HG02884 (cell line): ENCODE measurements at regions not wholly inside any gene's neighbourhood (a gene's known extent, or its start where the extent isn't known, plus 50 kb on each side); places are given as distances from the start of the nearest gene placed in this dataset.

ENCODE experiments used
- ATAC-seq: cut with Tn5 transposase; IDR thresholded peaks from one replicate; pipeline ENCODE4 v1.9.1; 2021; ENCODE audit warnings: mild to moderate bottlenecking, moderate library complexity; ENCODE audit not compliant: unreplicated experiment

DNA sequence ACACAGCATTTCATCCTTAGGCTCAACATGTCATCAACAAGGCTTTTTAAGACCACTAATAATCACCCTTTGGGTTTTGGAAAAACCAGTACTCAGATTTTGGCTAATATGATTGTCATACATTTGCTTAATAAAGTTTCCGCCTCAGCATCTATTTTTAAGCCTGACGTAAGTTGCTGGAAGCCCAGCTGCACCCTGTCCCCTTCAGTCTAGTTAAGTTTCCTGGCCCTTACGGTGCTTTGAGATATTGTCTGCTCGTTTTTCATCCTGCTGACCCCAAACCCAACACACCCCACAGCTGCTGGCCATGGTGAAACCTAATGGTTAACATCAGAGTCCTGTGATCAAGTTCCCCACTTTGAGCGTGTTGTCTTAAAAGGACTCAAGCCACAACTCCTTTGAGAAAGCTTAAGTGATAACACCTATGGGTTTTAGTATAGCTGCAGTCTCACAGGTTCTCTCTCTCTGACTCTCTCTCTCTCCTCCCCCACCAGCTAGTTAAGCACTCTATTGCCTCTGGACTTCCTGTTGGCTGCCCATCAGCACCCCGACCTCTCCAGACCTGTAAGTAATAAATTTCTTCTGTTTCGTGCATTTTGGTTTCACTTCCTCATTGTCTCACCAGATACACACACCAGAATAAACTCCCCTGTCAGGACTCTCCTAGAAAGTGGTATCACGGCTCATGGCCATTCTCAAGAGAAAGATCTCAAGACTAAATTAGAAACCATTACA lies 802.0 kb downstream of the C6orf118 start:
- ATAC-seq, result peak; percentile 75

DNA sequence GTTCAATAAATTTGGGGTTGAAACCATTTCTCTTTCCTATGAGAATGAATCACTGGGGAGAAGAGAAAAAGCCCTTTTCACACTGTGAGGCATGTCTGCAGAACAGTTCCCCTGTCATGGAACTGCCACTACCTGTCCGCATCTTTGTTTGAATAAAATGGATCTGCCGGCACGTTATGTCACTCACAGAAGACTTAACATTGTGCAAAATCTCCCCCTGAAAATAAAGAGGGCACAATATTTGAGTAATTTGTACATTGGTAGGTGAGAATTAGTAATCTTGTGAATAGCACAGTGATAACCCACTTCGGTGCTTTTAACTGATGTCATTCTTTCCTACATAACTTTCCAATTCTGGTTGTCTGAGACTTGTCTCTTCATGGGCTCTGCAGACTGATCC lies 804.0 kb downstream of the C6orf118 start:
- ATAC-seq, result no peak

DNA sequence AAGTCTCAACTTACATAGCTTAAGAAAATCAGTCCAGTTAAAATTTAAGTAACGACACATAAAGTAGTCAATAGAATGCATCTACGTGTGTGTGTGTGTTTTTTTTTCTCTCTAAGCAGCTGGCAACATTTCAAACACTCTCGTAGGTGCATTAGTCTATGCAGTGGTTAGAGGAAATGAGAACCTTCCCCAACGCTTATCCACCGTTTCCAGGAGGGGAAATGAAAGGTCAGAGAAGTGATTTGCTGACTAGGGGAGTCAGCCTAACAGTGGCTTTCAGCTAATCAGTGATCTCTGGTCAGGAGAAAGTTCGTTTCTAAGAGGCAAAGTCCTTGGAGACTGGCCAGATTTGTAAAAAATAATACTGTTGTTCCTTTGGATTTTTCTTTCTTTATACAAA lies 806.6 kb downstream of the C6orf118 start:
- no peak for ATAC-seq

DNA sequence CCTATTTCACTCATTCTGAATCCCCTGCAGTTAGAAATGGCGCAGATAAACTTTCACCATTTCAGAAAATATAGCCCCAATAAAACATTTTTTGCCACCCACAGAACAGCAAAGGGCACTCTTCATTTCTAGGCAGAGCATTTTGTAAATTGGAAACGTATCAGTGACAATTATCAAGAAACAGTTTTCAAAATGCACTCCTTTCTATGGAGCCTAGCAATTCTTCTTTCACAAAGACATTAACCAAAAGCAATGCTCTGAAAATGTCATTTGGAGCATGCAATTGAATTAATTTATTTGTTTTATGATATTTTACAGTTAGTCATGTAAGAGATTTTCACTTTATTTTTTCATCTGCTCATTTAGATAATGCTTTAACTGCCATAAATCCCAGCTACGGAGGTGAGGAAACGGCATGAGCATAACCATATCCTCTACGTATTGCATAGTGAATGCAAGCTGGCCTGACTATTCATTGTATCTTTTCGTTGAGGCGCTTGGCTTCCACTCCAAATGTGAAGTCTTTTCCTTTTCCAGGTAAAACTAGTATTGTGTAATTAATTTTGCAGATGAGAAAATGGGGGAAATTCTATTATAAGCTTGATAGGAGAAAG lies 813.4 kb downstream of the C6orf118 start:
- no peak for ATAC-seq

DNA sequence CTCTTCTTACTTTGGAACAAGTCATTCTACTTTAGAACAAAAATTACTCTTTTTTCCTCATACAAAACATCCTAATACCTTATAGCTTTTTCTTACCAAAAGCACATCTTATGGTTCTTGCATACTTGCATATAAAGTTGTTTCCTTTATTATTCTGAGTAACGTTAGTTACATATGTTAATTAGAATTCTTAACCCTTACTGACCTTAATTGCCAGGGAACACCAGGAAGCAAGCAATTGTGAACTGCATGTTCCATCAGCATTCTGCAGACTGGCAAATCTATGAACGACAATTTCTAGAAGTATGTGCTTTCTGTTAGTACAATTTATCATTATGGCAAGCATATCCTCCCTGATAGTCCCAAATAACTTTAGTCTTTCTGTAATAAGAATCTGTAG lies 831.0 kb downstream of the C6orf118 start:
- ATAC-seq, result no peak

DNA sequence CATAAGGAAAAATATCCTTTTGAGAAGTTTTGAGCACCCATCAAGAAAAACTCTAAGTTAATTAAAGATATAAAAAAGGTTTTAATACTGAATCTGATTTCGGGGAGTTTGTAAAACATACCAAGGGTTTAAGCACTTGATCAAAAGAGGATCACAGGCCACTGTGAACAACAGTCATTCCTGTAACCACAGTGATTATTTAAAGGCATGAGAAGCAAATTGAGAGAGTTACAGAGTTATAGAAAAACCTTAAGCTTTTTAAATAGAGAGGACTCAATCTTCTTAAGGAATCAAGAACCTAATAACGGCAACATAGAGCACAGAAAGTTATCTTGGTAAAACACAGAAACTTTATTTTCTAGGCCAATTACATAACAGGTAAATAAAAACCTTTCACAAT lies 831.6 kb downstream of the C6orf118 start:
- no peak for ATAC-seq

DNA sequence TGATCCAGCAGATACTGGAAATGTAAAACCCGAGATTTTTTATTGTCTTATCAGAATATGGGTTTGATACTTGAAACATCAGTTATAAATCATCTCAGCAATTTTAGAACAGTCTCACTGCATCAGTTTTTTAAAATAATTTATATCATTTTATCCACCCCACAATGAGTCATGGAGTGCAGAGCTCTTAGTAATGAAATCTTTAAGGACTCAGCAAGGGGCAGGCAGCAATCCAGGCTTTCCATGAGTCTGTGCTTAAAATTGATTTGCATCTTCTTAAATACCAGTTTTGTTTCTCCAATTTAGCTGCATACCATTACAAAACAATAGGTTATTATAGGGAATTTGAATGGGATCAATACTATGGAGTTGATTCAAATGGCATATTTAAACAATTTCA lies 832.3 kb downstream of the C6orf118 start:
- no peak for ATAC-seq

DNA sequence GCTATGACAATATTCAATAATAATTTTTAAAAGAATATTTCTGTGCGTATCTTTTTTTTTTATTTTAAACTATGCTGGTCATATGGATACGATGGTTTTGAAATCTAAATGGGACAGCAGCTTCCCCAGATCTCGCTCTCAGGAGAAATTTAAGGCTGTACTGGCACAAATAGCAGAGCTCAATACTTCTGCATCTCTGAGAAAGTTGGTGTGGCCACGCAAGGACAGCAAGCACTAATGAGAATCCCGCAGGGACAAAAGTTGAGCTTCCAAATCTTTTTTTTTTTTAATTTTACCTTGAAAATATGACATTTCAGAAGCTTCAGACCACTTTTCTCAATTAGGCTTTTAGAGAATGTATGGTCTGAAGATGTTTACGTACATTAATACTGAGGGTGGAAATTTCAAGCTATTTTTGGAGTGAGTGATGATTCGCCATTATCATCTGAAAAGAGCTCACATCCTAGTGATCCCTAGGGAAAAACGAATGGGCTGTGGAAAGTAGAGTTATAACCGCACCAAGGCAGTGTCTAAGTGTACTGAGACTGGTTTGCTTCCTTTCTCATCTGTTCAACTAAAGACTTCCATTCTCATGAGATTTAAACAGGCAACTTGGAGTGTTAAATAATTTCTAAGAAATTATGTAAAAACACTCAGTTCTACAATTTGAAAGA lies 840.0 kb downstream of the C6orf118 start:
- ATAC-seq, result no peak

DNA sequence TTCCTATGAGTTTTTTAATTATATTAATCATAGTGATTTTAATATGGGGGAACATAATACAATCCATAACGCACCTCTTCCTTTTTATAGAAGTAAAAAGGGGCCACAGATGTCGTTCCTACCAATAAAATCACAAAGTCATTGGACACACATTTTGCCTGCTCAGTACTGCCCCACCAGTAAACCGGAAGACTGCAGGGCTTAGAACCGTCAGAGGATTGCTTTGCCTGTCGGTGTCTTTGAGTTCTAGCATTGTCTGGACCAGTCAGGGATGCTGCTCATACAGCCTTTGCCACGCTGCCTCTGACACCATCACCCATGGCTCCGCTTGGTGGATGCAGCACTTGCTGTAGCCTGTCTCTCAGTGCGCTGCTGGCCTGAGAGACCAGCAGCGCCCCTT lies 853.6 kb downstream of the C6orf118 start:
- ATAC-seq, result no peak

DNA sequence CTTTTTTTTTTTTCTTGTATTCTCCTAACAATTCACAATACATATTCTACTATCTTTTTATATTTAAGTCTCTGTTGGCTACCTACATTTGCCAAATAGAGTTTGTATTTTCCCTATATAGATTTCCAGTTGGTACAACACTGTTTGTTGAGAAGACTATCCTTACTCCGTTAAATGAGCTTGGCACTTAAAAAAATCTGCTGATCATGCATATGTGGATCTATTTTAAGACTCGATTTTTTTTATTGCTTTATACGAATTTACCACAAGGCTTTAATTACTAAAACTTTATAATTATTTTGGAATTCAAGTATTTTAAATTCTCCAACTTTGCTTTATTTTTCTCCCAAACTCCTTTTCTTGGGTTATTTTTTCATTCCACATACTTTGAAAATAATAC lies 855.6 kb downstream of the C6orf118 start:
- ATAC-seq, result no peak

DNA sequence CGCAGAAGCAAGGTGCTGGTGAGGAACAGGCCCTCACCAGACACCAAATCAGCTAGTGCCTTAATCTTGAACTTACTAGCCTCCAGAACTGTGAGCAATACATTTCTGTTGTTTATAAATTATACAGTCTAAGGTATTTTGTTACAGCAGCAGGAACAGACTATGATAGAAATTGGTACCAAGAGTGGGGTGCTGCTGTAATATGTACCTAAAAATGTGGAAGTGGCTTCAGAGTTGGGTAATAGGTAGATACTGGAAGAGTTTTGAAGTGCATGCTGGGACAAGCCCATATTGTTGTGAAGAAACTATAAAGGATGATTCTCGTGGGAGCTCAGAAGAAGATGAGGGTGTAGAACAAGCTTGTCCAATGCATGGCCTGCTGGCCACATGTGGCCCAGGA lies 866.8 kb downstream of the C6orf118 start:
- no peak for ATAC-seq

DNA sequence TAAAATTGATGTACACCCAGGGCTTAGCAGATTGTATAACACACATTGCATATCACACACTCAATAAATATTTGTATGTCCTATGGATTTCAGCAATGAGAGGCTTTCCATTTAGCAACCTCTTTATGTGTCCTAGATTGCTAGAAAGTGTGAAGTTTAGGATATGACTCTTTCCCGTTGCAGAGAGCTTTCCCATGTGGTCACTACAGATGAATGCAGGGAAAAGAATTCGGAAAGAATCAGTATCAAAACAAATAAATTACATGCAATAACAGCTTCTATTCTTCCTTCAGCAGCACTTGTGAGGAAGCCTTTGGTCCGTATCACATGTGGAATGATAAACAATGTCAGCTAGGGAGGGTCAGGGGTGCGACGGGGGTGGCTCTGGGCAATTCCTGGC lies 870.1 kb downstream of the C6orf118 start:
- ATAC-seq, result no peak

DNA sequence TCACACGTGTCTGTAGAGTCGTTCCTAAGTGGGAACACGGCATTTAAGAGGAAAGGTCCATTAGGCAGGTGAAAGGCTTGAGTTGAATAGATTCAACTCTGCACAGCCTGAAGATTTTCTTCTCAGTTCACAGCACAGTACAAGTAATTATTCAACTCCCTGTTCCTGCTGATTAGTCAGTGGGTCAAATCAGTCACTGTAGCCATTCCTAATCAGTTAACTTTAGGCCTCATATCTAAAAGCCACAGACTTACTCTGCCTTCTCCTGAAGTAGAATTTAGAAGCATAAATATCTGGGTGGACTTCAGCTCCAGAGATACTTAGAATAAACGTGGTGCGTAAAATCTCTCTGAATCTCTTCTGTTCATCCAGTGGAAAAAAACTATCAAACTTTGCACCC lies 872.4 kb downstream of the C6orf118 start:
- no peak for ATAC-seq

DNA sequence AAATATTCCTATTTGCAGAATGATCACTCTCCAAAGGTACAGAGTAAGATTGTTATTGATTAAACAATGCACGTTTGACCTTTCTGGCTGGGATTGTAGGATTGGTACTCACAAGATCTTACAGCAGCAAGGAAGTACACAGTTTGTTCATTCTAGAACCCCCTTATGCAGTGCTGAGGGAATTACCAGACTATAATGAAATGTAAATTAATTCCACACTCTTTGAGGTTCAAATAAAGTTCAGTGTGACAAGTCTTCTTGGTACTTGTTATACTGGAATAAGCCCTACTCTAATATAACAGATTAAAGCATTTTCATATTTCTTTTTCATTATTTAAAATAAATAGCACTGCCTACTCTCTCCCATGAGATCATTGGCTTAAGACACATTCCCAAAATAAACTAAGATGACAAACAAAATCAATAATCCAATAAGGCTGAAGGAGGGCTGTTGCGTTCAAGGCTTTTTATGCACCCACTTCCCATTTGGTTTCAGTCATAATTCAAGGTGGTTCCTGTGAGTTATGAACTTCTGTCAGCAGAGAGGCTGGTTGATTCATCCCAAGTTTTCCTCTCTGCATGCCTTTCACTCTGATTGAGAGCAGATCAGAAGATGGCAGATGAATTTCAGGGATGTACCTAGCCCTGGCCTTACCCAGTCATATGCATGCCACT lies 881.5 kb downstream of the C6orf118 start:
- no peak for ATAC-seq

DNA sequence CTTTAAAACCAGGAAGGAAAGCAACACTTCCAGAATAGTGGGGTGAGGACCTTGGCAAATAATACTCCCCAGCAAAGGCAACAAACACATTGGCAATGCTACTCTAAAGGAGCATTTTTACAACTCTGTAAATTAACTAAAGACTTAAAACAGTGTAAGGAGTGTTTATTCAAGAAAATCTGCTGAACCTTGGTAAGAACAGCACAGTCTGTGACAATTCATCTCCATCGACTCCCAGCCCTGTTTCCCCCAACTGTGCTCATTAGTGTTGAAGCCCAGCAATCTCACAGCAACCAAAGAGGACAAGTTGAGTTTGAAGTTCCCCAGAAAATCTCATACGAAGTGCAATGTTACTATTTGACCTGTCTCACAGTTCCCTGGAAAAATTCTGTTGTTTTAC lies 884.9 kb downstream of the C6orf118 start:
- ATAC-seq, result no peak

DNA sequence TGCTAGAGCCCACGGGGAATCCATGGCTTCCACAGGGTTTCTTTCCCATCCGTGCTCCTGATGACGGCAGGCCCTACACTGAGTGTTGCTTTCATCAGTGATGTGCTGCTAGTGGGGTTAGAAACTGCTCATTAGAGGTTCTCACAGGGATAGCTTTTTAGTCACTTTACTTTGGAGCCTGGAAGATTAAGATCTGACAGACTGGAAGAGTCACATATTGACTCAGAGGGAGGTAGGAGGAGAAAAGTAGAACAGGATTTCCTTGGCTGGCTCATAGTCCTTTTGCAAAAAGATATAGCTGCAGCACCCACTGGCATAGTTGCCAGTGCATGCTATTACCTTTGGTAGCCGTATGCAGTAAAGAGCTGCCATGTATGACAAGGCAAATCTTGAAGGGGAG lies 890.3 kb downstream of the C6orf118 start:
- no peak for ATAC-seq

DNA sequence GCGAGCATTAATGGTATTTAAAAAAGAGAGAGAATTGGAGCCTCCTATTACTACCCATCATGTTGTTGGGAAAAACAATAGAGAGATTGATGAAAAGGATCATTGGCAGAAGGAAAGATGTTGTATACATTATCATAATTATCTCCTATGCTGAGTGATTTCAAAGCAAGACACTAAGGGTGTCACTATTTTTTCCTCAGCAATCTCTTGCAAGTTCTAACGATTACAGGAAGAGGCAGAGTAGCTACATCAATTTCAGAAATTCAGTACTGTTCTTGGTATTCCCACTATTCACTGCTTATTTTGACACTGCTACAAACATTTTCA lies 891.2 kb downstream of the C6orf118 start:
- no peak for ATAC-seq

DNA sequence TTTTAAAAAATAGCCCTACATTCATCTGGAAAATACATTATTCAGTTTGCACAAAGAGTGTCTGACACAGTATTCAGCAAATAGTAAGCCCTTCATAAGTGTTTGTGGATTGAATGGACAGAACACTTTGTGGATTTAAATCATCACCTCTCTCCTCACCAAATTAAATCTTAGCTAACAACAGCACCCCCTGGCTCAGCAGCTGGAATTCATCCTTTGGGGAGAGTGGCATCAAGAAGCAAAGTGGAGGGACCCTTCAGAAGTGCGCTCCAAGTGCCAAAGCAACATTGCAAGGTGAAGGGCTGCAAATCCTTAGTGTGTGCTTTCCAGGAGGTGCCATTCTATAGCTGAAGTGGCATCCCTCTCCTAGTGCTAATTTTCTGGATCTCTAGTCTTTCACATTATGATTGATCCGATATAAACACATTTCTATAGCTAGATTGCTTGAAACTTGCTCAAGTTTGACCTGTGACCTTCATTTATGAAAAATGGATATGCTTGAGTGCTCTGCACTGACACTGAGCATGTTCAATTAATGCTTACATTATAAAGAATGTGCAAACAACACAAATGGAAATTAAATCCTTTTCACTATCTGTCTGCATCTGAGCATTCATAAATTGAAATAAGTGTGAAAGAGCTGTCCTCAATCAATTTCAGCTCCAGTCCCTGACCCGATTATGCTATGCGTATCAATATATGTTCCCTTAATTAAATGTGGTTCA lies 891.7 kb downstream of the C6orf118 start:
- ATAC-seq, result no peak

DNA sequence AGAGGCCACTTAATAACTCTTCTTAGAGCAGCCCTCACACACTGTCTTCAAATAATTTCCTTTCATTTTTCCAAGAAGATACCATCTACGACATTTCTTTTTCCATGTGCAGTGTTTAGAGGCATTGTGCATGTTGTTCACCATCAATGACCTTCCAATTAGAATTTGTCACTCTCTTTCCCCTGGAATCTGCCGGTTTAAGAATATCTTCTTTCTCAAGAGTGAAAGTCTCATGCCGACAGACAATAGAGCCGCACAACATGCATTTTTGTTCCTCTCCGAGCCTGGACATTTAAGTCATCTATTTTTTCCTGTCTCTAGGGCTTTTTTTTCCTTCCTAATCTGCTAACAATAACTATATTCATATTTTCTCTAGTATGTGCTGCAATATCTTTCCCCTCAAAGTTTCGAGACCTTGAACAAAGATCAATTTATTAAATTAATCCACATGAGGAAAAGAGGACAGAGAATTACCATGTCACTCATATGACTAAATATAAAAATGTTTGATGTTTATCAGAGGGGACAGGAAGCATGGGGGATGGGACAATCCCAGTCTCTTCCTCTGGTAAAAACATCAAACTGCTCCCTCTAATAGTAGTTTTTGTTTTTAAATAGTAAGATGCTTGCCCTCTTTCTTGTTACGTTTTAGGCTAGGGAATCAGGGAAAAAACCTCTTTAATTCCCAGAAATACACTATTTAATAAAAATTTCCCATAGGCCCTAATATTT lies 893.4 kb downstream of the C6orf118 start:
- no peak for ATAC-seq

DNA sequence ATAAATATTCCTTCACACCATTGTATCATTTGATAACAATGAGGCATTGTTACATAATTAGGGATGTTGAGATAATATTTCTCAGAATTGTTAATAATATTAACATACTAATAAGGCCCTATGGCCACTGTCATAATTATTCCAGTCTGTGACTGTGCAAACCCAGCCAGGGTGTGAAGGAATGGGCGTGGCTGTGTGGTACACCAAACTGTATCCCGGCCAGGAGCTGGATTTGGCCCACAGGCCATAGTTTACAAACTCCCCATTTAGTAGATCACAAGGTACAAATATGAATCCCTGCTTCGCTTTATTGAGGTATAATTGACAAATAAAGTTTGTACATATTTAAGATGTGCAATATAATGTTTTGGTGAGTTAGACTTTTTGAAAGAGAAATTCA lies 894.7 kb downstream of the C6orf118 start:
- ATAC-seq, result no peak

DNA sequence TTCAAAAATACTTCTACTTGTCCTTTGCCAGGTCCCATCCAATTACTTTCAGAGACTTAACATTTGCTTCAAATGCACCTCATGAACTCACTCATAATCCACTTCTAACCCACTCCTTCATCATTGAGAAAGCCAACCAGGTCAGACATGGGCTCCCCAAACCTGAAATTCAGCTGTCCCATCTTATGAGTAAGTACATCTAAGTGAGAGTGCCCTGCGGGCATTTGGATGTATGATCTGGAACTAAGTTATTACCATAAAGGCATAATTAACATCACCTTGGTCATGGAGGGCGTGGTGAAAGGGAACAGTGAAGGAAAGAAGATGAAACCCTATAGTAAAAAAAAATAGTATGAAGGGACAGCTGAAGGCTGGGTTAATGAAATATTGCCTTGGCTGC lies 896.8 kb downstream of the C6orf118 start:
- ATAC-seq, result no peak
